IMR-90 (cell line): ENCODE measurements at regions not wholly inside any gene's neighbourhood (a gene's known extent, or its start where the extent isn't known, plus 50 kb on each side); places are given as distances from the start of the nearest gene placed in this dataset.

ENCODE experiments used
- ATAC-seq: fragments of 200-7000 bp; cut with Tn5 transposase; 2 replicates; pipeline ENCODE4 v1.9.1; 2020; ENCODE audit warnings: low read depth, mild to moderate bottlenecking, moderate library complexity
- BruUV-seq: library from RNA; stranded (reverse); fragments of 400-500 nt; replicated peaks from 2 replicates; lab custom pipeline; 2021; lab: Mats Ljungman, UMichigan
- CTCF ChIA-PET: fragments of 300-600 bp; formaldehyde crosslinking; extraction: SDS; loops from one replicate; lab custom pipeline; 2021; ENCODE audit warnings: antibody characterized with exemption; lab: Yijun Ruan, JAX
- POLR2A ChIA-PET: fragments of 300-600 bp; sonication (Branson Sonifier 250); formaldehyde crosslinking; loops from one replicate; lab custom pipeline; 2022; ENCODE audit warnings: antibody characterized with exemption; ENCODE audit not compliant: unreplicated experiment; lab: Charles Lee
- DNase-seq: peaks from one replicate; pipeline ENCODE4 v3.0.0; 2013
- H2AFZ ChIP-seq: replicated peaks from 2 replicates; pipeline ENCODE3; 2013; ENCODE audit warnings: low read length, mild to moderate bottlenecking; ENCODE audit not compliant: poor library complexity
- H2AK5ac ChIP-seq: 2 replicates; pipeline ENCODE4 v1.6.1; 2013; ENCODE audit warnings: low read depth, low read length, inconsistent platforms
- H2AK9ac ChIP-seq: replicated peaks from 2 replicates; pipeline ENCODE3; 2013; ENCODE audit warnings: mild to moderate bottlenecking, low read depth, low read length, moderate library complexity; ENCODE audit not compliant: poor library complexity
- H2BK120ac ChIP-seq: 2 replicates; pipeline ENCODE4 v1.6.1; 2013; ENCODE audit warnings: low read depth, low read length, inconsistent platforms
- H2BK15ac ChIP-seq: 3 replicates; pipeline ENCODE4 v1.6.1; 2013; ENCODE audit warnings: low read depth, low read length, inconsistent platforms
- H2BK20ac ChIP-seq: 2 replicates; pipeline ENCODE4 v1.6.1; 2013; ENCODE audit warnings: low read depth, mild to moderate bottlenecking, inconsistent platforms, low read length, moderate library complexity
- H2BK5ac ChIP-seq: 2 replicates; pipeline ENCODE4 v1.6.1; 2013; ENCODE audit warnings: mild to moderate bottlenecking, low read depth, low read length, inconsistent platforms; ENCODE audit not compliant: poor library complexity, severe bottlenecking
- H3K14ac ChIP-seq: replicated peaks from 2 replicates; pipeline ENCODE4 v1.6.1; 2013; ENCODE audit warnings: low read depth, low read length, inconsistent platforms
- H3K18ac ChIP-seq: 2 replicates; pipeline ENCODE4 v1.6.1; 2013; ENCODE audit warnings: low read depth, low read length, control low read depth
- H3K23ac ChIP-seq: 2 replicates; pipeline ENCODE4 v1.6.1; 2013; ENCODE audit warnings: low read depth, low read length, inconsistent platforms
- H3K27ac ChIP-seq: 2 replicates; pipeline ENCODE4 v1.5.1; 2013; ENCODE audit warnings: mild to moderate bottlenecking, control low read depth, low read length; ENCODE audit not compliant: insufficient read depth
- H3K27me3 ChIP-seq: 2 replicates; pipeline ENCODE4 v1.6.1; 2013; ENCODE audit warnings: low read length; ENCODE audit not compliant: control insufficient read depth, insufficient read depth
- H3K36me3 ChIP-seq: 2 replicates; pipeline ENCODE4 v1.6.1; 2013; ENCODE audit warnings: low read length, mixed read lengths; ENCODE audit not compliant: control insufficient read depth, insufficient read depth
- H3K4ac ChIP-seq: 2 replicates; pipeline ENCODE4 v1.6.1; 2013; ENCODE audit warnings: low read depth, low read length, inconsistent platforms
- H3K4me1 ChIP-seq: 2 replicates; pipeline ENCODE4 v1.6.1; 2013; ENCODE audit warnings: low read length, mixed read lengths; ENCODE audit not compliant: control insufficient read depth, insufficient read depth
- H3K4me2 ChIP-seq: 2 replicates; pipeline ENCODE4 v1.6.1; 2013; ENCODE audit warnings: low read depth, mild to moderate bottlenecking, control low read depth, low read length, moderate library complexity
- H3K4me3 ChIP-seq: 2 replicates; pipeline ENCODE4 v1.5.1; 2013; ENCODE audit warnings: low read depth, mild to moderate bottlenecking, control low read depth, low read length, moderate library complexity; ENCODE audit not compliant: insufficient read depth
- H3K56ac ChIP-seq: 2 replicates; pipeline ENCODE4 v1.6.1; 2013; ENCODE audit warnings: low read length, inconsistent platforms; ENCODE audit not compliant: insufficient read depth; ENCODE audit errors: extremely low read depth
- H3K79me1 ChIP-seq, 2 experiments: 2 replicates each; pipeline ENCODE4 v1.6.1; 2013; ENCODE audit warnings: low read length in 2 of 2, inconsistent platforms in 1 of 2, low read depth in 1 of 2
- H3K9ac ChIP-seq: 2 replicates; pipeline ENCODE4 v1.6.1; 2013; ENCODE audit warnings: low read depth, low read length, control low read depth
- H3K9me1 ChIP-seq: 2 replicates; pipeline ENCODE4 v1.6.1; 2013; ENCODE audit warnings: low read length, inconsistent platforms; ENCODE audit not compliant: insufficient read depth
- H3K9me3 ChIP-seq: 2 replicates; pipeline ENCODE4 v1.6.1; 2013; ENCODE audit warnings: low read length; ENCODE audit not compliant: control insufficient read depth, insufficient read depth
- H4K20me1 ChIP-seq: 2 replicates; pipeline ENCODE4 v1.6.1; 2013; ENCODE audit warnings: low read length, inconsistent platforms; ENCODE audit not compliant: insufficient read depth
- H4K5ac ChIP-seq: 2 replicates; pipeline ENCODE4 v1.6.1; 2013; ENCODE audit warnings: mild to moderate bottlenecking, low read depth, low read length, control low read depth
- H4K8ac ChIP-seq, 2 experiments: 2 replicates each; pipeline ENCODE4 v1.6.1; 2013; ENCODE audit warnings: low read depth in 2 of 2, low read length in 2 of 2, control low read depth in 1 of 2, inconsistent platforms in 1 of 2
- H4K91ac ChIP-seq: 2 replicates; pipeline ENCODE4 v1.6.1; 2013; ENCODE audit warnings: low read depth, low read length, inconsistent platforms; ENCODE audit not compliant: insufficient read depth
- BHLHE40 ChIP-seq: fragments of 150-350 bp; IDR thresholded peaks from 2 replicates; pipeline ENCODE4 v1.6.1; 2016; ENCODE audit warnings: mild to moderate bottlenecking, low read depth, low read length
- CEBPB ChIP-seq: IDR thresholded peaks from 2 replicates; pipeline ENCODE4 v1.6.1; 2012; ENCODE audit warnings: low read depth, low read length, improper control_type of control experiment
- CHD1 ChIP-seq: IDR thresholded peaks from 2 replicates; pipeline ENCODE4 v1.6.1; 2012; ENCODE audit warnings: low read depth, low read length, improper control_type of control experiment
- CTCF ChIP-seq: conservative IDR thresholded peaks from 2 replicates; pipeline ENCODE4 v1.5.1; 2012; ENCODE audit warnings: mild to moderate bottlenecking, low read depth, low read length, improper control_type of control experiment
- FOS ChIP-seq: fragments of 150-350 bp; IDR thresholded peaks from 2 replicates; pipeline ENCODE4 v1.6.1; 2016; ENCODE audit warnings: low read depth, low read length
- MAFK ChIP-seq: IDR thresholded peaks from 2 replicates; pipeline ENCODE4 v1.6.1; 2012; ENCODE audit warnings: low read depth, low read length, improper control_type of control experiment
- MAZ ChIP-seq: IDR thresholded peaks from 2 replicates; pipeline ENCODE4 v1.6.1; 2012; ENCODE audit warnings: low read depth, mild to moderate bottlenecking, low read length, improper control_type of control experiment, moderate library complexity, borderline replicate concordance
- MXI1 ChIP-seq: IDR thresholded peaks from 2 replicates; pipeline ENCODE4 v1.6.1; 2012; ENCODE audit warnings: low read depth, mild to moderate bottlenecking, low read length, moderate library complexity, borderline replicate concordance
- NFE2L2 ChIP-seq: fragments of 150-350 bp; IDR thresholded peaks from 2 replicates; pipeline ENCODE4 v1.6.1; 2016; ENCODE audit warnings: low read depth, mild to moderate bottlenecking, low read length
- POLR2A ChIP-seq: IDR thresholded peaks from 2 replicates; pipeline ENCODE4 v1.6.1; 2012; ENCODE audit warnings: mild to moderate bottlenecking, low read depth, low read length
- RAD21 ChIP-seq: IDR thresholded peaks from 2 replicates; pipeline ENCODE4 v1.6.1; 2012; ENCODE audit warnings: low read length, improper control_type of control experiment
- RCOR1 ChIP-seq: IDR thresholded peaks from 2 replicates; pipeline ENCODE4 v1.6.1; 2012; ENCODE audit warnings: mild to moderate bottlenecking, low read length, improper control_type of control experiment; ENCODE audit not compliant: insufficient replicate concordance
- RFX5 ChIP-seq: IDR thresholded peaks from 2 replicates; pipeline ENCODE4 v1.8.0; 2012; ENCODE audit warnings: low read depth, mild to moderate bottlenecking, low read length, moderate library complexity
- SMC3 ChIP-seq: fragments of 150-350 bp; IDR thresholded peaks from 2 replicates; pipeline ENCODE4 v1.6.1; 2016; ENCODE audit warnings: low read depth, mild to moderate bottlenecking, antibody characterized with exemption, low read length, moderate library complexity
- WGBS, 2 experiments: methylation state at CpG; one replicate each; pipeline versions ENCODE4 v1.1.5 to v1.1.7; 2013; ENCODE audit warnings: missing lambda C conversion rate in 2 of 2; ENCODE audit not compliant: insufficient read length in 1 of 2; ENCODE audit errors: extremely low coverage in 2 of 2; 5-methylcytosine and 5-hydroxymethylcytosine counted together
- dilution Hi-C: fragments of 300-500 bp; cut with HindIII; formaldehyde crosslinking; loops from one replicate; pipeline ENCODE4 v1.14.3; 2018; ENCODE audit warnings: low sequenced_read_pairs; ENCODE audit not compliant: unreplicated experiment
- in situ Hi-C: fragments of 300-500 bp; cut with MboI; formaldehyde crosslinking; loops from 3 replicates; pipeline ENCODE4 v1.14.3; 2019; ENCODE audit warnings: low sequenced_read_pairs, inconsistent platforms, mixed read lengths
- intact Hi-C: fragments of 100-400 bp; cut with micrococcal nuclease; formaldehyde crosslinking; loops from 2 replicates; pipeline ENCODE4 v1.10.0; 2022
- TF ChIP-seq, protein P1 (sequence below): fragments of 150-350 bp; IDR thresholded peaks from 2 replicates; pipeline ENCODE4 v1.6.1; 2017; ENCODE audit warnings: mild to moderate bottlenecking, antibody characterized with exemption, low read length, low read depth
- TF ChIP-seq, protein P2 (sequence below): fragments of 150-350 bp; IDR thresholded peaks from 2 replicates; pipeline ENCODE4 v1.6.1; 2016; ENCODE audit warnings: low read depth, mild to moderate bottlenecking, low read length, moderate library complexity, borderline replicate concordance

- no peak for ATAC-seq
- Histone ChIP-seq H3K4me2 (no peak overlapping the region), H4K5ac (no peak overlapping the region), H3K56ac (no peak overlapping the region), H3K9me1 (no peaks in the 10 kb centered on the region), H3K27me3 (no peaks in the 10 kb centered on the region), H3K36me3 (no peaks in the 10 kb centered on the region), H4K91ac (no peak overlapping the region), H3K4me3 (no peak overlapping the region), H4K8ac (no peak overlapping the region), H2AFZ (no peak overlapping the region), H3K9me3 (no peaks in the 10 kb centered on the region), H3K18ac (no peak overlapping the region), H2BK15ac (no peak overlapping the region), H3K14ac (no peak overlapping the region), H4K20me1 (no peaks in the 10 kb centered on the region), H2BK5ac (no peak overlapping the region), H3K23ac (no peak overlapping the region), H2AK9ac (no peak overlapping the region), H3K27ac (no peak overlapping the region), H2BK20ac (no peak overlapping the region), H2AK5ac (no peak overlapping the region), H3K79me1 (no peaks in the 10 kb centered on the region), H3K9ac (no peak overlapping the region), H3K4ac (no peak overlapping the region), H3K4me1 (no peaks in the 10 kb centered on the region), H2BK120ac (no peak overlapping the region)
- ChIA-PET POLR2A (no interaction called here), CTCF (no interaction called here)
- BruUV-seq: no TSS peak
- intact Hi-C loops: no loop called here
- DNase-seq: no peak
- TF ChIP-seq MAFK (no peak), CTCF (no peak), NFE2L2 (no peak), POLR2A (no peak), RCOR1 (no peak), MXI1 (no peak), RFX5 (no peak), SMC3 (no peak), CEBPB (no peak), MAZ (no peak), BHLHE40 (no peak), FOS (no peak), RAD21 (no peak), CHD1 (no peak)
- TF ChIP-seq, protein P1, sequence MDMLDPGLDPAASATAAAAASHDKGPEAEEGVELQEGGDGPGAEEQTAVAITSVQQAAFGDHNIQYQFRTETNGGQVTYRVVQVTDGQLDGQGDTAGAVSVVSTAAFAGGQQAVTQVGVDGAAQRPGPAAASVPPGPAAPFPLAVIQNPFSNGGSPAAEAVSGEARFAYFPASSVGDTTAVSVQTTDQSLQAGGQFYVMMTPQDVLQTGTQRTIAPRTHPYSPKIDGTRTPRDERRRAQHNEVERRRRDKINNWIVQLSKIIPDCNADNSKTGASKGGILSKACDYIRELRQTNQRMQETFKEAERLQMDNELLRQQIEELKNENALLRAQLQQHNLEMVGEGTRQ: no peak
- TF ChIP-seq, protein P2, sequence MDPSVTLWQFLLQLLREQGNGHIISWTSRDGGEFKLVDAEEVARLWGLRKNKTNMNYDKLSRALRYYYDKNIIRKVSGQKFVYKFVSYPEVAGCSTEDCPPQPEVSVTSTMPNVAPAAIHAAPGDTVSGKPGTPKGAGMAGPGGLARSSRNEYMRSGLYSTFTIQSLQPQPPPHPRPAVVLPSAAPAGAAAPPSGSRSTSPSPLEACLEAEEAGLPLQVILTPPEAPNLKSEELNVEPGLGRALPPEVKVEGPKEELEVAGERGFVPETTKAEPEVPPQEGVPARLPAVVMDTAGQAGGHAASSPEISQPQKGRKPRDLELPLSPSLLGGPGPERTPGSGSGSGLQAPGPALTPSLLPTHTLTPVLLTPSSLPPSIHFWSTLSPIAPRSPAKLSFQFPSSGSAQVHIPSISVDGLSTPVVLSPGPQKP: no peak
- dilution Hi-C loops: no loop called here
- in situ Hi-C loops: no loop called here
- no CpG with 5 or more reads among the region's 4 CpGs for WGBS, 2 experiments
Observed at GRCh38 chr5:174293481-174293880, 248.0 kb downstream of the NSG2 start.
